HFFc6 (cell line): ENCODE measurements at regions not wholly inside any gene's neighbourhood (a gene's known extent, or its start where the extent isn't known, plus 50 kb on each side); places are given as distances from the start of the nearest gene placed in this dataset.
"Not testable (repeated sequence)": the region's sequence is repeated elsewhere in the genome, so short reads cannot be mapped to it uniquely, and the experiment has no call there.

Source experiments
- DNase-seq: peaks from one replicate; pipeline ENCODE4 v3.0.0-alpha.2; 2018
- H3K27ac Mint-ChIP-seq: 2 replicates; pipeline ENCODE4 v1.8.0; 2020; ENCODE audit warnings: mild to moderate bottlenecking, mixed read lengths
- H3K27me3 Mint-ChIP-seq: 2 replicates; pipeline ENCODE4 v1.8.0; 2021; ENCODE audit warnings: mild to moderate bottlenecking, moderate library complexity, mixed read lengths; ENCODE audit not compliant: insufficient read depth
- H3K36me3 Mint-ChIP-seq: 2 replicates; pipeline ENCODE4 v1.8.0; 2021; ENCODE audit warnings: low read depth, mixed read lengths
- H3K4me1 Mint-ChIP-seq: 2 replicates; pipeline ENCODE4 v1.8.0; 2020; ENCODE audit warnings: low read depth, mixed read lengths
- H3K4me3 Mint-ChIP-seq: 2 replicates; pipeline ENCODE4 v1.8.0; 2020; ENCODE audit warnings: mild to moderate bottlenecking, moderate library complexity, mixed read lengths
- H3K9me3 Mint-ChIP-seq: 2 replicates; pipeline ENCODE4 v1.8.0; 2020; ENCODE audit warnings: mild to moderate bottlenecking, mixed read lengths

DNA sequence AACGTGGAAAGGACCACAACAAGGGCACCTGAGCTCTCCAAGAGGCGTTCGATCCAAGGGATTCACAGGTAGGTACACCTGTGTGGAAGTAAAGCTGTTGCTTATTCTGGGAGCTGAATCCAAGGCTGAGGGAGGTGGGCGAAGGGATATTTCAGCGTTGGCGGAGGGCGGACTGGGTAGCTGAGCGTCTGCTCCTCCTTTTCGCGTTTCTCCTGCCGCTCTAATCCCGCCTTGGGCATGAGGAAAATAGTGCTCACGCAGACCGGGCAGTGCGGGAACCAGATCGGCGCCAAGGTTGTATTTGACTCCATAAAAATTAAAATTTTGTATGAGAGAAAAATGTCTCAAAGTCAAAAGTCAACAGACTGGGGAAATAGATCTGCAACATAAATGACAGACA is 3966.2 kb upstream of the OR11H1 start:
- H3K27me3 Mint-ChIP-seq, DNase-seq, H3K4me3 Mint-ChIP-seq, H3K27ac Mint-ChIP-seq, H3K36me3 Mint-ChIP-seq, H3K4me1 Mint-ChIP-seq: not testable (repeated sequence)
- H3K9me3 Mint-ChIP-seq = peaks cover 47% of the 10 kb centered on the region

GRCh38 chr22:11568837-11569563 is 3959.0 kb upstream of the OR11H1 start:
- H3K4me3 Mint-ChIP-seq, H3K27ac Mint-ChIP-seq, DNase-seq, H3K27me3 Mint-ChIP-seq, H3K4me1 Mint-ChIP-seq: not testable (repeated sequence)
- peaks cover 81% of the 10 kb centered on the region for H3K9me3 Mint-ChIP-seq
- peaks cover 17% of the 10 kb centered on the region for H3K36me3 Mint-ChIP-seq

GRCh38 chr22:11569564-11569940 is 3958.4 kb upstream of the OR11H1 start:
- H3K4me3 Mint-ChIP-seq, H3K4me1 Mint-ChIP-seq, H3K27ac Mint-ChIP-seq, DNase-seq, H3K27me3 Mint-ChIP-seq: not testable (repeated sequence)
- Mint-ChIP-seq H3K36me3 (peaks cover 21% of the 10 kb centered on the region), H3K9me3 (peaks cover 86% of the 10 kb centered on the region)

DNA sequence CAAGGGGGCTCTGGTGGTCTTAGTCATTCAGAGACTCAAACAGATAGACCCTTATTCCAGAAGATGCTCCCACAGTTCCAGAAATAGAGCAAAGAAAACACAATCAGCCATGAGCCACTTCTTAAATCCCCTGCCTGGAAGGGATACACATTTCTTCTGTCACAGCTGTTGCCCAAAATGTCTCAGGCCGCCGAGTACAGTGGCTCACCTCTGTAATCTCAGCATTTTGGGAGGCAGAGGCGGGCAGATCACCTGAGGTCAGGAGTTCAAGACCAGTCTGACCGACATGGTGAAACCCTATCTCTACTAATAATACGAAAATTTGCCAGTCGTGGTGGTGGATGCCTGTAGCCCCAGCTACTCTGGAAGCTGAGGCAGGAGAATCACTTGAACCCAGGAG is 3954.8 kb upstream of the OR11H1 start:
- H3K4me3 Mint-ChIP-seq = not testable (repeated sequence)

GRCh38 chr22:11574231-11574630 is 3953.8 kb upstream of the OR11H1 start:
- not testable (repeated sequence) for H3K4me1 Mint-ChIP-seq, H3K27me3 Mint-ChIP-seq, H3K4me3 Mint-ChIP-seq, H3K27ac Mint-ChIP-seq, DNase-seq
- H3K36me3 Mint-ChIP-seq = peaks cover 31% of the 10 kb centered on the region
- H3K9me3 Mint-ChIP-seq = peaks cover 91% of the 10 kb centered on the region

More for the DNA sequence above, 3954.8 kb upstream of the OR11H1 start:
- not testable (repeated sequence) for DNase-seq, H3K27me3 Mint-ChIP-seq, H3K4me1 Mint-ChIP-seq, H3K27ac Mint-ChIP-seq
- H3K36me3 Mint-ChIP-seq = peaks cover 37% of the 10 kb centered on the region
- peaks cover 91% of the 10 kb centered on the region for H3K9me3 Mint-ChIP-seq

DNA sequence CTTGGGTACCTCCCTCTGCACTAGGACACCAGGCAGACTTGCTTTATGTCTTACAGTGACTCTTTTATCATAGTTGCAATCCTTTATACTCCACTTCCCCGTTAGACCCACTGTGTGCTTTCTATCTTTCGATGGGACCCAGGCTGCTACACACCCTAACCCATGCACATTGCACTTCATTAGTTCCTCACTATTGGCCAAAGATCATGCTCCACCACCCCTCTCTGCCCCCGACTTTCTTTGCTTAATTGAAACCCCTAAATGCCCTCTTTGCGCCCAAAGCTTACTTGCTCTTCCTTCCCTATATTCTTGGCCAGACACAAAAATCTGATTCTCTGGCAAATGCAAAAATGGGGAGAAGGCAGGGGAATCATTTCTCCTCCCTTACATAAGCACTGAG is 3953.3 kb upstream of the OR11H1 start:
- H3K27me3 Mint-ChIP-seq, H3K4me3 Mint-ChIP-seq, DNase-seq, H3K27ac Mint-ChIP-seq, H3K4me1 Mint-ChIP-seq: not testable (repeated sequence)
- Mint-ChIP-seq H3K36me3 (peaks cover 34% of the 10 kb centered on the region), H3K9me3 (peaks cover 91% of the 10 kb centered on the region)

- H3K36me3 Mint-ChIP-seq = peaks cover 30% of the 10 kb centered on the region
- H3K9me3 Mint-ChIP-seq = peaks cover 95% of the 10 kb centered on the region
- not testable (repeated sequence) for H3K4me3 Mint-ChIP-seq, H3K4me1 Mint-ChIP-seq, H3K27ac Mint-ChIP-seq, H3K27me3 Mint-ChIP-seq, DNase-seq
These were observed 3951.3 kb upstream of the OR11H1 start for GRCh38 chr22:11576740-11577139.

DNA sequence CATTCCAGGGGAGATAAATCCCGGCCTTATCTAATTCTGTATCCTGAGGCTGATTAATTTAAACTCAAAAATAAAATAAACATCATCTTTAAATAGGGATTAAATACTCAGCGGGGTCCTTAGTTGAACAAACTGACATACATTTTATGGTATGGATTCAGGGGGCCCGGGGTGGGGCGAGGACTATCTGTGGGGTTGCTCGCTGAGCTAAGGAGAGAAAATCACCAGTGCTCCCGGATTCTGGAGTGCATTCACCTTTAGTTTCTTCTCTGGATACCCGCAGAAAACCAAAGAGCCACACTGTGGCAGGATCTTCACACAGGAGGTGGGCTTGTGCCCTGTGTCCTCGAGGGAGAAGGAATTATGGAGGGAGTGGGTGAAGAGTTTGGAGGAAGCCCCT is 3949.9 kb upstream of the OR11H1 start:
- not testable (repeated sequence) for H3K4me1 Mint-ChIP-seq, H3K27ac Mint-ChIP-seq, DNase-seq, H3K4me3 Mint-ChIP-seq, H3K27me3 Mint-ChIP-seq
- peaks cover 95% of the 10 kb centered on the region for H3K9me3 Mint-ChIP-seq
- peaks cover 29% of the 10 kb centered on the region for H3K36me3 Mint-ChIP-seq

DNA sequence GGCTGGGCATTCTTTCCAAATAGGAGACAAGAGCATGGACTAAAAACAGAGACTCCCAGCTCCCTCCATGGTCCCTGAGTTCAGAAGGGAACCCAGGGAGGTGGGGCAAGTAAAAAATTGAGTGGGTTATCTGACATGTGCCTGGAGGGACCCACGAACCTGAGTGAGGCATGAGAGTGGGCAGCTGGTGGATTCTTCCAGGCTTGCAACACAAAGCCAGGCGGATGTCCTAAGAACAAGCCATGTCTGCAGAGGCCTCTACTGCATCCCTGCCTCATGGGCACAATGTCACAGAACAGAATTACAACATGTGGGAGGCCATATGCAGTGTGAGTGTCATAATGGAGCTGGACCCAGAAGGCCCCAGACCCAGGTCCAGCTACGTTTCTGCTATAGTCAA is 3949.4 kb upstream of the OR11H1 start:
- H3K27me3 Mint-ChIP-seq, H3K27ac Mint-ChIP-seq, DNase-seq, H3K4me3 Mint-ChIP-seq, H3K4me1 Mint-ChIP-seq: not testable (repeated sequence)
- peaks cover 33% of the 10 kb centered on the region for H3K36me3 Mint-ChIP-seq
- peaks cover 95% of the 10 kb centered on the region for H3K9me3 Mint-ChIP-seq

- not testable (repeated sequence) for H3K27me3 Mint-ChIP-seq, H3K4me1 Mint-ChIP-seq, H3K4me3 Mint-ChIP-seq, H3K27ac Mint-ChIP-seq, DNase-seq
- Mint-ChIP-seq H3K36me3 (peaks cover 20% of the 10 kb centered on the region), H3K9me3 (peaks cover 83% of the 10 kb centered on the region)
These were observed 3945.9 kb upstream of the OR11H1 start for GRCh38 chr22:11582048-11582447.

DNA sequence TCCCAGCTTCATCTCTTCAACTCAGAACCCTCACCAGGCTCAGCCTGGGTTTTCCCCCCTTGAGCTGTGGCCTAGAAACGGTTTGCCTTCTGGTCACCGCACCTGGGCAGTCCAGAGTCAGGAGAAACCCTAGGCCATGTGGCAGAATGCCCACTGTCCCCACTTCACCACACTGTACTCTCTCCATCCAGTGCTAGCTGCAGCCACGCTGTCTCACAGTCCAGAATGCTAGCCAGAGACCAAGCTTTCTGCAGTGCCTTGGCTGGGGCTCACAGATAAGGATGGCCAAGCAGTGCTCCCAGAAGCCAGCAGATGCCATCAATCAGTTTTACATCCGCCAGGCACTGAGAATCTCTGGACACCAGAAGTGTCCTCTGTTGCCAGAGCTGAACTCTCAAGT is 3943.8 kb upstream of the OR11H1 start:
- H3K4me3 Mint-ChIP-seq, DNase-seq, H3K4me1 Mint-ChIP-seq, H3K27me3 Mint-ChIP-seq, H3K27ac Mint-ChIP-seq: not testable (repeated sequence)
- peaks cover 18% of the 10 kb centered on the region for H3K36me3 Mint-ChIP-seq
- H3K9me3 Mint-ChIP-seq = peaks cover 66% of the 10 kb centered on the region

- not testable (repeated sequence) for H3K4me1 Mint-ChIP-seq, H3K4me3 Mint-ChIP-seq, DNase-seq, H3K27ac Mint-ChIP-seq, H3K27me3 Mint-ChIP-seq
- Mint-ChIP-seq H3K36me3 (peaks cover 13% of the 10 kb centered on the region), H3K9me3 (peaks cover 84% of the 10 kb centered on the region)
These were observed 3933.4 kb upstream of the OR11H1 start for GRCh38 chr22:11594552-11594951.

DNA sequence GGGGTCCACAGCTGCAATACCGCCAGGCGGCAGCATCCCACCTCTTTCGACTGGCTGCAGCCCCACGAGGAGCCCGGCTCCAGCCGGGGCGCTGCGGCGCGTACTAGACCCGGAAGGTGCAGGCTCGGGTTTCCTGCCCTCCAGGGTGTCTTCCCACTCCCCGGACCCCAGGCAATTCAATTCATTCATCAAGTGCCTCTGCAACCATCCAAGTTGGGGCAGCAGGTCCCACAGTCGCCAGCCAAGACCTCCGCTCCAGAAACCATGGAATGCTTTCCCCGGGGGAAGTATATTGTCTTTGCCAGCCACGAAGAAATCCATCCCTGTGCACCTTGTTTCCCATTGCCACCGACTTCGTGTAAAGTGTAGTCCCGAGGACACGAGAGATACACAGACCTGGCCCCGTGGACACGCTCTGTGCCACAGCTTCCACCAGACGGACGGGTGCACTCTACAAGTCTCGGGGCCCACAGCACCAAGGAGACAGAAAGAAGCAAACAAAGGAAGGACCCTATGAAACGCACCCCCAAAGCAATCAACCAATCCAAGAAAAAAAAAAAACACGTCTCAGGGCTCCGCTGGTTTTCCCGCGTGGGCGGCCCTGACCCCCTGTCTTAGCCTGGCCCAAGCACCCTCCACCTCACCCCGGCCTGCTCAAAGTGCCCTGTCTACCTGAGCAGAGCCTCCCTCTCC is 3930.2 kb upstream of the OR11H1 start:
- not testable (repeated sequence) for H3K36me3 Mint-ChIP-seq, DNase-seq, H3K27ac Mint-ChIP-seq, H3K27me3 Mint-ChIP-seq, H3K4me1 Mint-ChIP-seq, H3K4me3 Mint-ChIP-seq
- peaks cover 84% of the 10 kb centered on the region for H3K9me3 Mint-ChIP-seq
